HepG2 (cell line): ENCODE measurements at regions not wholly inside any gene's neighbourhood (a gene's known extent, or its start where the extent isn't known, plus 50 kb on each side); places are given as distances from the start of the nearest gene placed in this dataset.

Experiments used
- ATAC-seq: fragments of 200-7000 bp; cut with Tn5 transposase; 3 replicates; pipeline ENCODE4 v1.9.1; 2020; ENCODE audit warnings: mild to moderate bottlenecking, moderate library complexity
- BruUV-seq: library from RNA; stranded (reverse); fragments of 400-500 nt; replicated peaks from 2 replicates; lab custom pipeline; 2021; lab: Mats Ljungman, UMichigan
- CTCF ChIA-PET: fragments of 300-600 bp; formaldehyde crosslinking; extraction: SDS; loops from one replicate; lab custom pipeline; 2021; ENCODE audit warnings: low total read pairs, inconsistent platforms, low intra/inter-chr PET ratio; lab: Yijun Ruan, JAX
- POLR2A ChIA-PET: fragments of 350-600 bp; sonication (Branson Sonifier 250); formaldehyde crosslinking; loops from one replicate; lab custom pipeline; 2020; ENCODE audit warnings: antibody characterized with exemption, inconsistent platforms; lab: Yijun Ruan, JAX
- DNase-seq: peaks from one replicate; pipeline ENCODE4 v3.0.0-alpha.2; 2015; ENCODE audit warnings: low spot score
- FAIRE-seq: peaks from 3 replicates; lab custom pipeline; 2011; peaks lifted over from hg19 to GRCh38; lab: Jason Lieb, UNC
- H2AFZ ChIP-seq: one replicate; pipeline ENCODE4 v1.6.1; 2011; ENCODE audit warnings: low read length, inconsistent platforms
- H3K27ac ChIP-seq: fragments of 300-600 bp; 3 replicates; pipeline ENCODE4 v1.8.0; 2011; ENCODE audit warnings: mixed run types, mild to moderate bottlenecking, mixed read lengths, low read length, inconsistent platforms; ENCODE audit not compliant: insufficient read depth; ENCODE audit errors: extremely low read length
- H3K27me3 ChIP-seq, 2 experiments: fragments of 200-600 bp in 1 of 2; 2 replicates in 1 of 2; 3 replicates in 1 of 2; pipeline versions ENCODE4 v1.6.0 to v1.8.0; 2011; ENCODE audit warnings: low read length in 2 of 2, mild to moderate bottlenecking in 2 of 2, moderate library complexity in 2 of 2, inconsistent platforms in 1 of 2; ENCODE audit not compliant: insufficient read depth in 2 of 2, control insufficient read depth in 1 of 2
- H3K36me3 ChIP-seq, 2 experiments: fragments of 200-600 bp in 1 of 2; replicated peaks in 1 of 2; 2 replicates in 1 of 2; 3 replicates in 1 of 2; pipeline versions ENCODE4 v1.5.1 to v1.8.0; 2011; ENCODE audit warnings: low read length in 2 of 2, inconsistent platforms in 1 of 2; ENCODE audit not compliant: insufficient read depth in 2 of 2, control insufficient read depth in 1 of 2
- H3K4me1 ChIP-seq: 2 replicates; pipeline ENCODE4 v1.5.1; 2012; ENCODE audit warnings: low read length, inconsistent platforms; ENCODE audit not compliant: insufficient read depth
- H3K4me2 ChIP-seq: 2 replicates; pipeline ENCODE4 v1.6.0; 2011; ENCODE audit warnings: low read depth, low read length, inconsistent platforms
- H3K4me3 ChIP-seq, 3 experiments: fragments of 200-600 bp in 1 of 3; sonication (generic), shearing (Covaris generic) in 1 of 3; replicated peaks in 1 of 3; 2 replicates each; pipeline ENCODE4 v1.5.1; 2011 to 2016; ENCODE audit warnings: low read length in 3 of 3, inconsistent platforms in 2 of 3, low read depth in 2 of 3, mild to moderate bottlenecking in 2 of 3, control low read depth in 1 of 3, mixed read lengths in 1 of 3; ENCODE audit not compliant: insufficient read depth in 1 of 3
- H3K79me2 ChIP-seq: one replicate; pipeline ENCODE4 v1.6.1; 2011; ENCODE audit warnings: low read length, inconsistent platforms; ENCODE audit not compliant: insufficient read depth
- H3K9ac ChIP-seq: 2 replicates; pipeline ENCODE4 v1.6.0; 2011; ENCODE audit warnings: mild to moderate bottlenecking, low read depth, low read length, inconsistent platforms; ENCODE audit not compliant: insufficient read depth
- H3K9me3 ChIP-seq: 2 replicates; pipeline ENCODE4 v1.5.1; 2012; ENCODE audit warnings: mild to moderate bottlenecking, low read length
- H4K20me1 ChIP-seq: 2 replicates; pipeline ENCODE4 v1.6.0; 2011; ENCODE audit warnings: inconsistent platforms, mild to moderate bottlenecking, low read length, moderate library complexity; ENCODE audit not compliant: insufficient read depth
- ATRX ChIP-seq: sonication (generic); formaldehyde crosslinking; IDR thresholded peaks from 2 replicates; pipeline ENCODE4 v1.4.0; 2020; ENCODE audit warnings: missing genetic modification reagents, borderline replicate concordance
- GLI4 ChIP-seq: sonication (generic); formaldehyde crosslinking; IDR thresholded peaks from 2 replicates; pipeline ENCODE4 v1.5.1; 2020; ENCODE audit warnings: missing genetic modification reagents, mild to moderate bottlenecking, moderate library complexity, borderline replicate concordance
- KLF13 ChIP-seq: sonication (generic); formaldehyde crosslinking; IDR thresholded peaks from 2 replicates; pipeline ENCODE4 v1.4.0; 2020; ENCODE audit warnings: mild to moderate bottlenecking, missing genetic modification reagents
- MBD4 ChIP-seq: IDR thresholded peaks from 2 replicates; pipeline ENCODE4 v1.6.1; 2012; ENCODE audit warnings: low read length, inconsistent platforms, borderline replicate concordance
- NFAT5 ChIP-seq: sonication (generic); formaldehyde crosslinking; IDR thresholded peaks from 2 replicates; pipeline ENCODE4 v1.4.0; 2020; ENCODE audit warnings: missing genetic modification reagents
- PRPF4 ChIP-seq: fragments of 200-400 bp; formaldehyde crosslinking; IDR thresholded peaks from 2 replicates; pipeline ENCODE4 v1.6.1; 2016; ENCODE audit warnings: low read length, low read depth; ENCODE audit not compliant: poor library complexity, severe bottlenecking
- PTBP1 ChIP-seq: fragments of 200-400 bp; formaldehyde crosslinking; IDR thresholded peaks from 2 replicates; pipeline ENCODE4 v1.6.1; 2018; ENCODE audit warnings: low read length, low read depth; ENCODE audit not compliant: poor library complexity, severe bottlenecking
- RFX5 ChIP-seq: IDR thresholded peaks from 2 replicates; pipeline ENCODE4 v1.6.1; 2011; ENCODE audit warnings: low read depth, low read length, improper control_type of control experiment
- SIN3B ChIP-seq: fragments of 150-350 bp; IDR thresholded peaks from 2 replicates; pipeline ENCODE4 v1.6.1; 2014; ENCODE audit warnings: low read length
- ZNF512 ChIP-seq: sonication (generic); formaldehyde crosslinking; IDR thresholded peaks from 2 replicates; pipeline ENCODE4 v1.4.0; 2020; ENCODE audit warnings: mild to moderate bottlenecking, missing genetic modification reagents
- ZNF670 ChIP-seq: sonication (generic); formaldehyde crosslinking; IDR thresholded peaks from 2 replicates; pipeline ENCODE4 v1.8.0; 2022; ENCODE audit warnings: mild to moderate bottlenecking, missing genetic modification reagents, borderline replicate concordance
- ZNF720 ChIP-seq: sonication (generic); formaldehyde crosslinking; IDR thresholded peaks from 2 replicates; pipeline ENCODE4 v1.4.0; 2020; ENCODE audit warnings: missing genetic modification reagents
- ZNF780A ChIP-seq: sonication (generic); formaldehyde crosslinking; IDR thresholded peaks from 2 replicates; pipeline ENCODE4 v1.8.0; 2022; ENCODE audit warnings: mild to moderate bottlenecking, missing genetic modification reagents, moderate library complexity
- WGBS: methylation state at CpG from one replicate; pipeline ENCODE4 v1.1.6; 2017; ENCODE audit warnings: low lambda C conversion rate; 5-methylcytosine and 5-hydroxymethylcytosine counted together
- in situ Hi-C: cut with HindIII; loops from 2 replicates; pipeline ENCODE4 v1.10.0; 2017; ENCODE audit warnings: low pct_unique_long_range_greater_than_20kb; ENCODE audit not compliant: extremely low pct_ligation_motif_present
- intact Hi-C: fragments of 100-400 bp; cut with micrococcal nuclease; formaldehyde crosslinking; loops from one replicate; pipeline ENCODE4 v1.10.0; 2022; ENCODE audit not compliant: unreplicated experiment

DNA sequence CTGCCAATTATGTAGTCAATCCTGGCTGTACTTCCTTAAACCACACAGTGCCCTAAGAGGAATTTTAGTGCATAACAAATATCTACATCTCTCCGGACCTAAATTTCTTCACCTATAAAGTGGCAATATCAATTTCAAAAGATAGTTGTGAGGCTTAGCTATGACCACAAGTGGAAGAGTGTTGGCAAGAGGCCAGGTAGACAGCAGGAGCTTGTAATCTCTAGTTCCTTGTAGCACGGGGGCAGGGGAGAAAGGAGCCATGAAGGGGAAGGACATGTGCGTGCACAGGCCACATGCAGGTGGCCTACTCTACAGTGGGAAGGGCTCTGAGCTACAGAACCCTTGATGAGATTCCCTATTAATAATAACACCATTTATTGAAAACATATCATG lies 269.7 kb downstream of the ABHD5 start:
- BruUV-seq: no TSS peak
- Histone ChIP-seq H2AFZ (no peak overlapping the region), H3K27ac (no peak overlapping the region), H3K9ac (no peak overlapping the region), H3K4me3 (no peak overlapping the region), H3K4me2 (no peak overlapping the region), H3K9me3 (no peaks in the 10 kb centered on the region), H3K27me3 (peaks cover 1 to 21% of the 10 kb centered on the region in 2 experiments; a peak in 4 of 5 replicates), H3K4me1 (no peaks in the 10 kb centered on the region), H4K20me1 (no peaks in the 10 kb centered on the region), H3K79me2 (no peaks in the 10 kb centered on the region), H3K36me3 (no peaks in the 10 kb centered on the region)
- no peak for TF ChIP-seq ZNF670 (CRISPR knock-in tag)
- no peak for TF ChIP-seq ZNF780A (CRISPR knock-in tag)
- TF ChIP-seq ZNF720 (CRISPR knock-in tag): no peak
- TF ChIP-seq MBD4: no peak
- ChIA-PET CTCF (no interaction called here), POLR2A (no interaction called here)
- no peak for ATAC-seq
- FAIRE-seq: no peak
- in situ Hi-C loops: no loop called here
- intact Hi-C loops: no loop called here
- no peak for DNase-seq
- WGBS: 12% methylated on average over 3 of the region's 3 CpGs

- Histone ChIP-seq H3K4me2 (no peak overlapping the region), H3K36me3 (no peaks in the 10 kb centered on the region), H3K27ac (no peak overlapping the region), H3K27me3 (peaks cover 1 to 9% of the 10 kb centered on the region in 2 experiments; a peak in 4 of 5 replicates), H2AFZ (no peak overlapping the region), H3K79me2 (no peaks in the 10 kb centered on the region), H3K4me3 (no peak overlapping the region), H3K9me3 (no peaks in the 10 kb centered on the region), H4K20me1 (no peaks in the 10 kb centered on the region), H3K9ac (no peak overlapping the region), H3K4me1 (no peaks in the 10 kb centered on the region)
- POLR2A ChIA-PET: no interaction called here
- CTCF ChIA-PET: no interaction called here
- in situ Hi-C loops (no loop called here), intact Hi-C loops (no loop called here)
- DNase-seq (no peak), FAIRE-seq (no peak), ATAC-seq (no peak)
- WGBS: 0% methylated on average over 2 of the region's 2 CpGs
- no TSS peak for BruUV-seq
- TF ChIP-seq PTBP1: no peak
- no peak for TF ChIP-seq ZNF512
- no peak for TF ChIP-seq ATRX (CRISPR knock-in tag)
- no peak for TF ChIP-seq GLI4 (CRISPR knock-in tag)
- no peak for TF ChIP-seq SIN3B
- no peak for TF ChIP-seq NFAT5 (CRISPR knock-in tag)
- no peak for TF ChIP-seq RFX5
- TF ChIP-seq MBD4: no peak
- no peak for TF ChIP-seq KLF13
- TF ChIP-seq PRPF4: no peak
These were observed 271.3 kb downstream of the ABHD5 start for GRCh38 chr3:43962043-43962442.
